Chondrocyte (in vitro differentiated cells): ENCODE measurements at regions not wholly inside any gene's neighbourhood (a gene's known extent, or its start where the extent isn't known, plus 50 kb on each side); places are given as distances from the start of the nearest gene placed in this dataset.

Experiments used
- DNase-seq: peaks from one replicate; pipeline ENCODE4 v3.0.0; 2021; ENCODE audit warnings: mixed read lengths, low spot score
- H3K27ac Mint-ChIP-seq: one replicate; pipeline ENCODE4 v1.8.0; 2021; ENCODE audit warnings: mild to moderate bottlenecking, moderate library complexity, mixed read lengths; ENCODE audit not compliant: unreplicated experiment
- H3K27me3 Mint-ChIP-seq: 2 replicates; pipeline ENCODE4 v1.8.0; 2021; ENCODE audit warnings: low read depth, mixed read lengths
- H3K36me3 Mint-ChIP-seq: 2 replicates; pipeline ENCODE4 v1.8.0; 2021; ENCODE audit warnings: low read depth, mixed read lengths
- H3K4me1 Mint-ChIP-seq: 2 replicates; pipeline ENCODE4 v1.8.0; 2021; ENCODE audit warnings: low read depth, mild to moderate bottlenecking, mixed read lengths
- H3K4me3 Mint-ChIP-seq: one replicate; pipeline ENCODE4 v1.8.0; 2021; ENCODE audit warnings: mild to moderate bottlenecking, moderate library complexity, mixed read lengths; ENCODE audit not compliant: unreplicated experiment
- H3K9me3 Mint-ChIP-seq: 2 replicates; pipeline ENCODE4 v1.8.0; 2021; ENCODE audit warnings: low read depth, mixed read lengths
- CTCF ChIP-seq: fragments of 200-600 bp; sonication (generic); IDR thresholded peaks from 2 replicates; pipeline ENCODE4 v1.5.0; 2021; ENCODE audit warnings: antibody characterized with exemption, mild to moderate bottlenecking, moderate library complexity

DNA sequence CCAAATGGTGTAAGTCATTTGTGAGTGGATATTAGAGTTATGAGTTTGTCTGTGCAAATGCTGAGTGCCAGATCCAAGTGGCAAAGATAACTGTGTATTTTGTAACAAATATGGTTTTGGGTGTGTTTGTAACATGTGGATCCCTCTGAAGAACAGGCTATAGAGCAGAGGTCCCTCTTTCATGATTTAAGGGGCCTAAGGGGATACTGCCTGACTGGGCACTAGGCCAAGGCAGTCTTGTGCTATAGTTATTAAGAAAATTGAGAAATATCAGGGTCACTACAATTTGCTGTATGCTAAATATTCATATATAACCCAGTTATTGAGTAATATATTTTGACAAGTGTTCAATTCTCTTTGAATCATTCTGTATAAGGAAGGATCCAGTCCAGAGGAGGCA lies 555.6 kb upstream of the RGMA start:
- no peak for DNase-seq
- Mint-ChIP-seq H3K27me3 (no peaks in the 10 kb centered on the region), H3K9me3 (no peaks in the 10 kb centered on the region), H3K4me1 (no peaks in the 10 kb centered on the region), H3K4me3 (no peak overlapping the region), H3K36me3 (no peaks in the 10 kb centered on the region), H3K27ac (no peak overlapping the region)
- no peak for TF ChIP-seq CTCF

GRCh38 chr15:93640411-93640962 lies 551.5 kb upstream of the RGMA start:
- no peak for TF ChIP-seq CTCF
- H3K4me3 Mint-ChIP-seq = no peak overlapping the region
- H3K27ac Mint-ChIP-seq = no peak overlapping the region
- H3K36me3 Mint-ChIP-seq = no peaks in the 10 kb centered on the region
- H3K9me3 Mint-ChIP-seq = no peaks in the 10 kb centered on the region
- H3K27me3 Mint-ChIP-seq = no peaks in the 10 kb centered on the region
- DNase-seq = no peak
- H3K4me1 Mint-ChIP-seq = no peaks in the 10 kb centered on the region

GRCh38 chr15:93631958-93632618 lies 543.1 kb upstream of the RGMA start:
- Mint-ChIP-seq H3K27me3 (no peaks in the 10 kb centered on the region), H3K27ac (no peak overlapping the region), H3K9me3 (peaks cover 21% of the 10 kb centered on the region), H3K4me3 (no peak overlapping the region), H3K4me1 (no peaks in the 10 kb centered on the region), H3K36me3 (no peaks in the 10 kb centered on the region)
- TF ChIP-seq CTCF = no peak
- DNase-seq = no peak

DNA sequence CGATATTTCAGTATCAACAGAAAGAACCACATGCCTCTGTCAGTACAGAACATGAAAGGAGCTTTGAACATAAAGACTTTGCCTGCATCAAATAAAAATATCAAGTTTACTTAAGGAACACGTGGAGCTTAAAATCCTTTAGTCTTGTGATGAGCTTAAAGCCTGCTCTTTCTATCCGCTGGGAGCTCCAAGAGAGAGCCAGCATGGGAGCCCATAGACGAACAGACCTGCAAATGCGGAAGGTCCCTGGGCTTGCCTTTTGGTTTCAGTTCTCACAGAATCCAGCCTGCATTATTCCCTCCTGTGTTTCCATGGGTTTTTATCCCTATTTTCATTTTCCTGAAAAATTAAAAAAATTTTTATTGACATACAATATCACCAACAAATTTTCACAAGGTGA lies 530.6 kb upstream of the RGMA start:
- TF ChIP-seq CTCF = no peak
- Mint-ChIP-seq H3K4me3 (no peak overlapping the region), H3K36me3 (no peaks in the 10 kb centered on the region), H3K9me3 (no peaks in the 10 kb centered on the region), H3K27ac (no peak overlapping the region), H3K27me3 (peaks cover 28% of the 10 kb centered on the region), H3K4me1 (no peaks in the 10 kb centered on the region)
- DNase-seq = no peak

GRCh38 chr15:93617443-93617842 lies 528.4 kb upstream of the RGMA start:
- Mint-ChIP-seq H3K36me3 (no peaks in the 10 kb centered on the region), H3K27me3 (peaks cover 22% of the 10 kb centered on the region), H3K9me3 (no peaks in the 10 kb centered on the region), H3K4me1 (no peaks in the 10 kb centered on the region), H3K27ac (no peak overlapping the region), H3K4me3 (no peak overlapping the region)
- TF ChIP-seq CTCF = no peak
- DNase-seq = no peak
